ENCODE measurements at regions not wholly inside any gene's neighbourhood (a gene's known extent, or its start where the extent isn't known, plus 50 kb on each side); places are given as distances from the start of the nearest gene placed in this dataset.

- no peak for TF ChIP-seq CTCF (conservative IDR thresholded peaks at IDR 0.05; ENCODE audit: low read depth in 2 of 2)
- TF ChIP-seq STAT1 (IDR thresholded peaks at IDR 0.05; ENCODE audit: unreplicated experiment): no peak
- TF ChIP-seq, protein P1, sequence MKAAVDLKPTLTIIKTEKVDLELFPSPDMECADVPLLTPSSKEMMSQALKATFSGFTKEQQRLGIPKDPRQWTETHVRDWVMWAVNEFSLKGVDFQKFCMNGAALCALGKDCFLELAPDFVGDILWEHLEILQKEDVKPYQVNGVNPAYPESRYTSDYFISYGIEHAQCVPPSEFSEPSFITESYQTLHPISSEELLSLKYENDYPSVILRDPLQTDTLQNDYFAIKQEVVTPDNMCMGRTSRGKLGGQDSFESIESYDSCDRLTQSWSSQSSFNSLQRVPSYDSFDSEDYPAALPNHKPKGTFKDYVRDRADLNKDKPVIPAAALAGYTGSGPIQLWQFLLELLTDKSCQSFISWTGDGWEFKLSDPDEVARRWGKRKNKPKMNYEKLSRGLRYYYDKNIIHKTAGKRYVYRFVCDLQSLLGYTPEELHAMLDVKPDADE (IDR thresholded peaks at IDR 0.05): no peak
- no peak for TF ChIP-seq JUNB (IDR thresholded peaks at IDR 0.05; ENCODE audit: unreplicated experiment)
- no peak for TF ChIP-seq REST (IDR thresholded peaks at IDR 0.05; ENCODE audit: unreplicated experiment)
- TF ChIP-seq EZH2 (IDR thresholded peaks at IDR 0.05; ENCODE audit: low read depth, unreplicated experiment): no peak
Measured at GRCh38 chr13:58850161-58850560, 1218.6 kb downstream of the PCDH17 start (continued).

DNA sequence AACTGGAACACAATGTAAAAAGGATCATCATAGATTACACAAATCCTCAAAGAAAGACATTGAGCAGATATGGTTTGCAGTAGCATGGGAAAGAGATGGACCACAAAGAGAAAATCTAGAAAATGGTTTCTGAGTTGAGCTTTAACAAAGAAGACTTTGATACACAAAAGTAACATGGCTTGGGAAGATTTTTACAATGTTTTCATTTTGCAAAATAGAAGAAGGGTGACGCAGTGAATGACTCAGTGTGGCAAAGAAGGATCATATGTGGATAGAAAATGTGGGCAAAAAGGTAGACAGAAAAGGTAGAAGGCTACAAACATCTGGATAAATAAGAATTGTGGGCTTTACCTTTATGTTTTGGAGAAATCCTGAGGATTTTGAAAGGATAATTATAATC is 1220.5 kb downstream of the PCDH17 start:
- no peak for ATAC-seq
- Mint-ChIP-seq H3K9me3 (peaks cover 4% of the 10 kb centered on the region; the same call in 1 of the 3 replicates), H3K36me3 (ENCODE audit: low read depth) (0 out of 3 replicates have a peak, but pooled peaks cover 4% of the 10 kb centered on the region), H3K4me1 (no peaks in the 10 kb centered on the region), H3K27me3 (ENCODE audit: insufficient read depth, low read depth, poor library complexity) (peaks cover 2% of the 10 kb centered on the region), H3K4me3 (no peak overlapping the region), H3K27ac (no peak overlapping the region; the same call in 1 of the 2 replicates)
- DNase-seq (ENCODE audit: low spot score): no peak
- Histone ChIP-seq H3K27me3 (ENCODE audit: insufficient read depth) (no peaks in the 10 kb centered on the region), H3F3A (replicated peaks; ENCODE audit: low read depth) (no peaks in the 10 kb centered on the region), H3K4me1 (ENCODE audit: insufficient read depth) (no peaks in the 10 kb centered on the region), H3K79me2 (replicated peaks; ENCODE audit: insufficient read depth) (no peaks in the 10 kb centered on the region), H3K4me2 (no peak overlapping the region), H3K36me3 (ENCODE audit: insufficient read depth) (no peaks in the 10 kb centered on the region), H3K27ac (ENCODE audit: low read depth) (no peak overlapping the region), H3K9me2 (ENCODE audit: insufficient read depth) (peaks cover 5% of the 10 kb centered on the region; the same call in 1 of the 2 replicates), H4K20me1 (replicated peaks; ENCODE audit: insufficient read depth) (no peaks in the 10 kb centered on the region), H2AFZ (peak overlapping the region; percentile 61; the same call in 1 of the 2 replicates), H3K4me3 (no peak overlapping the region)
- TF ChIP-seq ZNF114 (CRISPR knock-in tag; IDR thresholded peaks at IDR 0.05) (no peak), ZNF331 (CRISPR knock-in tag; IDR thresholded peaks at IDR 0.05; ENCODE audit: low read depth) (no peak), CREB1 (CRISPR knock-in tag; IDR thresholded peaks at IDR 0.05; ENCODE audit: low read depth) (no peak), CTCF (conservative IDR thresholded peaks at IDR 0.05; ENCODE audit: low read depth in 2 of 2) (no peak)

All from GM23338 (cell line).